ENCODE measurements at regions not wholly inside any gene's neighbourhood (a gene's known extent, or its start where the extent isn't known, plus 50 kb on each side); places are given as distances from the start of the nearest gene placed in this dataset.

GRCh38 chr17:14741491-14741890 is 440.6 kb downstream of the HS3ST3B1 start:
- TF ChIP-seq, protein P1, sequence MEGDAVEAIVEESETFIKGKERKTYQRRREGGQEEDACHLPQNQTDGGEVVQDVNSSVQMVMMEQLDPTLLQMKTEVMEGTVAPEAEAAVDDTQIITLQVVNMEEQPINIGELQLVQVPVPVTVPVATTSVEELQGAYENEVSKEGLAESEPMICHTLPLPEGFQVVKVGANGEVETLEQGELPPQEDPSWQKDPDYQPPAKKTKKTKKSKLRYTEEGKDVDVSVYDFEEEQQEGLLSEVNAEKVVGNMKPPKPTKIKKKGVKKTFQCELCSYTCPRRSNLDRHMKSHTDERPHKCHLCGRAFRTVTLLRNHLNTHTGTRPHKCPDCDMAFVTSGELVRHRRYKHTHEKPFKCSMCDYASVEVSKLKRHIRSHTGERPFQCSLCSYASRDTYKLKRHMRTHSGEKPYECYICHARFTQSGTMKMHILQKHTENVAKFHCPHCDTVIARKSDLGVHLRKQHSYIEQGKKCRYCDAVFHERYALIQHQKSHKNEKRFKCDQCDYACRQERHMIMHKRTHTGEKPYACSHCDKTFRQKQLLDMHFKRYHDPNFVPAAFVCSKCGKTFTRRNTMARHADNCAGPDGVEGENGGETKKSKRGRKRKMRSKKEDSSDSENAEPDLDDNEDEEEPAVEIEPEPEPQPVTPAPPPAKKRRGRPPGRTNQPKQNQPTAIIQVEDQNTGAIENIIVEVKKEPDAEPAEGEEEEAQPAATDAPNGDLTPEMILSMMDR (IDR thresholded peaks at IDR 0.05; ENCODE audit: low read depth, low read length), result no peak
- no peak for TF ChIP-seq MAX (IDR thresholded peaks at IDR 0.05; ENCODE audit: low read depth, low read length)

Measured in NB4 (cell line).